ENCODE measurements at regions not wholly inside any gene's neighbourhood (a gene's known extent, or its start where the extent isn't known, plus 50 kb on each side); places are given as distances from the start of the nearest gene placed in this dataset.

DNA sequence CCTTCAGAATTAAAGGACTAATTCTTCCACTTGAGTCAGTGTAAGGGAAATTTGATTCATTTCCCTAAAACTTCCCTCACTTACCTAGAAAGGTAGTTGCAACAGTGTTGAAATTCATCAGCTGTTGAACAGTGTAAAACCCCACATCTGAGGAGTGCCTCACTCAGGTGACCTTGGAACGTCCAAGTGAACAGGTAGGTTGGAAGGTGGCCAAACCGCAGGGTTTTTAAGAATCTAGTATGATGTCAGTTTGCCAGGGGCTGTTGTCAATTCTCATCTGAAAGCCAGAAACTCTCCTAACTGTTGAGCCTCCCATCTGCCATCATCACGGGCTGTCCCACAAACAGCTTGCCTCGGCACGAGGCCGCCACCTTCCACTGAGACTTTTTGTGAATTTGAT lies 105.7 kb downstream of the TMEM174 start:
- Histone ChIP-seq H3K9me3 (no peaks in the 10 kb centered on the region), H3K4me3 (no peak overlapping the region), H3K4me2 (no peak overlapping the region), H3K27ac (no peak overlapping the region), H3K4me1 (peaks cover 17% of the 10 kb centered on the region)
- DNase-seq (ENCODE audit: low read depth in 1 of 2, low spot score in 1 of 2) (no peak), ATAC-seq (no peak), FAIRE-seq (no peak)
- ChIA-PET POLR2A (no interaction called here), CTCF (interaction anchor here (0.9 to 2.1 kb wide), 3 partner anchors 61 to 172 kb away, joined by 3 to 8 read pairs (median 3); no protein-coding TSS in a partner anchor)
- TF ChIP-seq, protein P1, sequence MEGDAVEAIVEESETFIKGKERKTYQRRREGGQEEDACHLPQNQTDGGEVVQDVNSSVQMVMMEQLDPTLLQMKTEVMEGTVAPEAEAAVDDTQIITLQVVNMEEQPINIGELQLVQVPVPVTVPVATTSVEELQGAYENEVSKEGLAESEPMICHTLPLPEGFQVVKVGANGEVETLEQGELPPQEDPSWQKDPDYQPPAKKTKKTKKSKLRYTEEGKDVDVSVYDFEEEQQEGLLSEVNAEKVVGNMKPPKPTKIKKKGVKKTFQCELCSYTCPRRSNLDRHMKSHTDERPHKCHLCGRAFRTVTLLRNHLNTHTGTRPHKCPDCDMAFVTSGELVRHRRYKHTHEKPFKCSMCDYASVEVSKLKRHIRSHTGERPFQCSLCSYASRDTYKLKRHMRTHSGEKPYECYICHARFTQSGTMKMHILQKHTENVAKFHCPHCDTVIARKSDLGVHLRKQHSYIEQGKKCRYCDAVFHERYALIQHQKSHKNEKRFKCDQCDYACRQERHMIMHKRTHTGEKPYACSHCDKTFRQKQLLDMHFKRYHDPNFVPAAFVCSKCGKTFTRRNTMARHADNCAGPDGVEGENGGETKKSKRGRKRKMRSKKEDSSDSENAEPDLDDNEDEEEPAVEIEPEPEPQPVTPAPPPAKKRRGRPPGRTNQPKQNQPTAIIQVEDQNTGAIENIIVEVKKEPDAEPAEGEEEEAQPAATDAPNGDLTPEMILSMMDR (IDR thresholded peaks at IDR 0.05), result no peak
- no peak for TF ChIP-seq CBX2 (IDR thresholded peaks at IDR 0.05; ENCODE audit: borderline replicate concordance, low read depth)
- TF ChIP-seq EHF (CRISPR knock-in tag; IDR thresholded peaks at IDR 0.05), result no peak
- TF ChIP-seq, protein P2, sequence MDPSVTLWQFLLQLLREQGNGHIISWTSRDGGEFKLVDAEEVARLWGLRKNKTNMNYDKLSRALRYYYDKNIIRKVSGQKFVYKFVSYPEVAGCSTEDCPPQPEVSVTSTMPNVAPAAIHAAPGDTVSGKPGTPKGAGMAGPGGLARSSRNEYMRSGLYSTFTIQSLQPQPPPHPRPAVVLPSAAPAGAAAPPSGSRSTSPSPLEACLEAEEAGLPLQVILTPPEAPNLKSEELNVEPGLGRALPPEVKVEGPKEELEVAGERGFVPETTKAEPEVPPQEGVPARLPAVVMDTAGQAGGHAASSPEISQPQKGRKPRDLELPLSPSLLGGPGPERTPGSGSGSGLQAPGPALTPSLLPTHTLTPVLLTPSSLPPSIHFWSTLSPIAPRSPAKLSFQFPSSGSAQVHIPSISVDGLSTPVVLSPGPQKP (IDR thresholded peaks at IDR 0.05; ENCODE audit: low read depth, low read length), result no peak
- no peak for TF ChIP-seq SREBF2 (IDR thresholded peaks at IDR 0.05)
- TF ChIP-seq TFCP2L1 (CRISPR knock-in tag; IDR thresholded peaks at IDR 0.05), result no peak
- TF ChIP-seq, protein P3, sequence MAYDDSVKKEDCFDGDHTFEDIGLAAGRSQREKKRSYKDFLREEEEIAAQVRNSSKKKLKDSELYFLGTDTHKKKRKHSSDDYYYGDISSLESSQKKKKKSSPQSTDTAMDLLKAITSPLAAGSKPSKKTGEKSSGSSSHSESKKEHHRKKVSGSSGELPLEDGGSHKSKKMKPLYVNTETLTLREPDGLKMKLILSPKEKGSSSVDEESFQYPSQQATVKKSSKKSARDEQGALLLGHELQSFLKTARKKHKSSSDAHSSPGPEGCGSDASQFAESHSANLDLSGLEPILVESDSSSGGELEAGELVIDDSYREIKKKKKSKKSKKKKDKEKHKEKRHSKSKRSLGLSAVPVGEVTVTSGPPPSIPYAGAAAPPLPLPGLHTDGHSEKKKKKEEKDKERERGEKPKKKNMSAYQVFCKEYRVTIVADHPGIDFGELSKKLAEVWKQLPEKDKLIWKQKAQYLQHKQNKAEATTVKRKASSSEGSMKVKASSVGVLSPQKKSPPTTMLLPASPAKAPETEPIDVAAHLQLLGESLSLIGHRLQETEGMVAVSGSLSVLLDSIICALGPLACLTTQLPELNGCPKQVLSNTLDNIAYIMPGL (CRISPR knock-in tag; IDR thresholded peaks at IDR 0.05; ENCODE audit: borderline replicate concordance), result no peak
- TF ChIP-seq FOSB (CRISPR knock-in tag; IDR thresholded peaks at IDR 0.05), result no peak
- no peak for TF ChIP-seq POLR2AphosphoS2 (conservative IDR thresholded peaks at IDR 0.05; ENCODE audit: low read length)
- no peak for TF ChIP-seq HOXB13 (CRISPR knock-in tag; IDR thresholded peaks at IDR 0.05; ENCODE audit: low read depth)
- TF ChIP-seq HOXB5 (CRISPR knock-in tag; IDR thresholded peaks at IDR 0.05), result no peak
- TF ChIP-seq NFE2L2 (conservative IDR thresholded peaks at IDR 0.05; ENCODE audit: low read length), result no peak
- TF ChIP-seq ZSCAN20 (CRISPR knock-in tag; IDR thresholded peaks at IDR 0.05), result no peak
- no peak for TF ChIP-seq HEYL (CRISPR knock-in tag; IDR thresholded peaks at IDR 0.05)
- TF ChIP-seq, protein P4, sequence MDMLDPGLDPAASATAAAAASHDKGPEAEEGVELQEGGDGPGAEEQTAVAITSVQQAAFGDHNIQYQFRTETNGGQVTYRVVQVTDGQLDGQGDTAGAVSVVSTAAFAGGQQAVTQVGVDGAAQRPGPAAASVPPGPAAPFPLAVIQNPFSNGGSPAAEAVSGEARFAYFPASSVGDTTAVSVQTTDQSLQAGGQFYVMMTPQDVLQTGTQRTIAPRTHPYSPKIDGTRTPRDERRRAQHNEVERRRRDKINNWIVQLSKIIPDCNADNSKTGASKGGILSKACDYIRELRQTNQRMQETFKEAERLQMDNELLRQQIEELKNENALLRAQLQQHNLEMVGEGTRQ (IDR thresholded peaks at IDR 0.05), result no peak
- no peak for TF ChIP-seq RNF2 (IDR thresholded peaks at IDR 0.05; ENCODE audit: borderline replicate concordance, low read depth)
- 84% methylated on average over 6 of the region's 6 CpGs for WGBS (ENCODE audit: missing lambda C conversion rate)

DNA sequence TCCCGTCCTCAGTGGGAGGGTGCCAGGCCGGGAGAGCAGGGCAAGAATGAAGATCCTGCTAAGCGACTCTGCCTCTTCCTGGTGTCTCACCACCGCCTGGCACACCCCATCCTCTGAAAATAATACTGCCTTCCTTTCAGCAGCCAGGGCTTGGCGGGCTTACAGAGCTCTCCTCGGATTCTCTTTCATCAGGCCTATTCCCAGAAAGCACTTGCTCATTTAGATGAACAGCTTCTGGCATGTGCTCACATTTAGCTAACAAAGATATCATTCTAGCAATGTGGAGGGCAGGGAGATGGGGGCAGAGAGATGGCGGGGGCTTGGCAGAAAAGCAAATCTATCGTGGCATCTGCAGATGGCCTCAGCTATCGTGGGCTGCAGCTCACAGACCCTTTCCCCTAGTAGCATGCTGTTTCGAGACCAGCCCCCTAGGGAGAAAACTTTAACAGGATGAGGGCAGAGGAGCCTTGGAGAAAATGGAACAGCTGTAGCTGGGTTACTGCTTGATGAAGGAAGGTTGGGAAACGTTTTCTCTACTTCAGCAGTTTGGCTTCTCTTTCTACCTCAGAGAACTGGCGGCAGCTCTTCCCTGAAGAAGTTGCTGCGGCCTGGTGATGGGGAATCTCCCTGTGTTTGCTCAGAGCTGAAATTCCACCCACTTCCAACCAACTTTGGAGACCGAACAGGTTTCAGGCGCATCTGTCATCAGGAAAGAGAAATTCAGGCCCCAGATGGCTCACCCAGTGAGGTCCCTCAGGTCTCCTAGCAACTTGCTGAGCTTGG lies 102.1 kb downstream of the TMEM174 start:
- Histone ChIP-seq H3K4me1 (peaks cover 11% of the 10 kb centered on the region), H3K4me2 (no peak overlapping the region), H3K4me3 (no peak overlapping the region), H3K27ac (no peak overlapping the region), H3K9me3 (no peaks in the 10 kb centered on the region)
- CTCF ChIA-PET, result interaction anchor here (1.4 to 1.5 kb wide), 4 partner anchors 11 to 176 kb away, joined by 3 to 4 read pairs (median 3); no protein-coding TSS in a partner anchor
- no peak for ATAC-seq
- DNase-seq (ENCODE audit: low read depth in 1 of 2, low spot score in 1 of 2), result no peak
- TF ChIP-seq FOSL2 (IDR thresholded peaks at IDR 0.05) (no peak), FOSL2 (CRISPR knock-in tag; IDR thresholded peaks at IDR 0.05) (no peak), CEBPB (IDR thresholded peaks at IDR 0.05) (no peak), KDM1A (IDR thresholded peaks at IDR 0.05; ENCODE audit: low read depth) (no peak), CBX2 (IDR thresholded peaks at IDR 0.05; ENCODE audit: borderline replicate concordance, low read depth) (no peak), GATA3 (IDR thresholded peaks at IDR 0.05; ENCODE audit: borderline replicate concordance) (no peak), BHLHE40 (IDR thresholded peaks at IDR 0.05; ENCODE audit: low read depth, low read length) (no peak)
- TF ChIP-seq, protein P5, sequence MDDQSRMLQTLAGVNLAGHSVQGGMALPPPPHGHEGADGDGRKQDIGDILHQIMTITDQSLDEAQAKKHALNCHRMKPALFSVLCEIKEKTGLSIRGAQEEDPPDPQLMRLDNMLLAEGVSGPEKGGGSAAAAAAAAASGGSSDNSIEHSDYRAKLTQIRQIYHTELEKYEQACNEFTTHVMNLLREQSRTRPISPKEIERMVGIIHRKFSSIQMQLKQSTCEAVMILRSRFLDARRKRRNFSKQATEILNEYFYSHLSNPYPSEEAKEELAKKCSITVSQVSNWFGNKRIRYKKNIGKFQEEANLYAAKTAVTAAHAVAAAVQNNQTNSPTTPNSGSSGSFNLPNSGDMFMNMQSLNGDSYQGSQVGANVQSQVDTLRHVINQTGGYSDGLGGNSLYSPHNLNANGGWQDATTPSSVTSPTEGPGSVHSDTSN (IDR thresholded peaks at IDR 0.05), result no peak
- TF ChIP-seq, protein P6, sequence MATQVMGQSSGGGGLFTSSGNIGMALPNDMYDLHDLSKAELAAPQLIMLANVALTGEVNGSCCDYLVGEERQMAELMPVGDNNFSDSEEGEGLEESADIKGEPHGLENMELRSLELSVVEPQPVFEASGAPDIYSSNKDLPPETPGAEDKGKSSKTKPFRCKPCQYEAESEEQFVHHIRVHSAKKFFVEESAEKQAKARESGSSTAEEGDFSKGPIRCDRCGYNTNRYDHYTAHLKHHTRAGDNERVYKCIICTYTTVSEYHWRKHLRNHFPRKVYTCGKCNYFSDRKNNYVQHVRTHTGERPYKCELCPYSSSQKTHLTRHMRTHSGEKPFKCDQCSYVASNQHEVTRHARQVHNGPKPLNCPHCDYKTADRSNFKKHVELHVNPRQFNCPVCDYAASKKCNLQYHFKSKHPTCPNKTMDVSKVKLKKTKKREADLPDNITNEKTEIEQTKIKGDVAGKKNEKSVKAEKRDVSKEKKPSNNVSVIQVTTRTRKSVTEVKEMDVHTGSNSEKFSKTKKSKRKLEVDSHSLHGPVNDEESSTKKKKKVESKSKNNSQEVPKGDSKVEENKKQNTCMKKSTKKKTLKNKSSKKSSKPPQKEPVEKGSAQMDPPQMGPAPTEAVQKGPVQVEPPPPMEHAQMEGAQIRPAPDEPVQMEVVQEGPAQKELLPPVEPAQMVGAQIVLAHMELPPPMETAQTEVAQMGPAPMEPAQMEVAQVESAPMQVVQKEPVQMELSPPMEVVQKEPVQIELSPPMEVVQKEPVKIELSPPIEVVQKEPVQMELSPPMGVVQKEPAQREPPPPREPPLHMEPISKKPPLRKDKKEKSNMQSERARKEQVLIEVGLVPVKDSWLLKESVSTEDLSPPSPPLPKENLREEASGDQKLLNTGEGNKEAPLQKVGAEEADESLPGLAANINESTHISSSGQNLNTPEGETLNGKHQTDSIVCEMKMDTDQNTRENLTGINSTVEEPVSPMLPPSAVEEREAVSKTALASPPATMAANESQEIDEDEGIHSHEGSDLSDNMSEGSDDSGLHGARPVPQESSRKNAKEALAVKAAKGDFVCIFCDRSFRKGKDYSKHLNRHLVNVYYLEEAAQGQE (IDR thresholded peaks at IDR 0.05), result no peak
- POLR2A ChIA-PET, result interaction anchor here (1.3 kb wide), 1 partner anchor 59 kb away, joined by 3 read pairs; no protein-coding TSS in a partner anchor
- FAIRE-seq, result no peak
- WGBS (ENCODE audit: missing lambda C conversion rate), result 77% methylated on average over 15 of the region's 15 CpGs

Data from A549 (cell line).